ENCODE measurements at regions not wholly inside any gene's neighbourhood (a gene's known extent, or its start where the extent isn't known, plus 50 kb on each side); places are given as distances from the start of the nearest gene placed in this dataset.

GRCh38 chr5:145471831-145472612 is 363.1 kb downstream of the PRELID2 start:
- Histone ChIP-seq H3K9me2 (replicated peaks; ENCODE audit: insufficient read depth, low read length) (0 out of 2 replicates have a peak, but pooled peaks cover 2% of the 10 kb centered on the region), H2AFZ (ENCODE audit: low read length) (no peak overlapping the region), H3K36me3 (ENCODE audit: insufficient read depth, low read length) (no peaks in the 10 kb centered on the region), H3K9ac (ENCODE audit: low read length) (no peak overlapping the region), H3K4me1 (ENCODE audit: low read length) (no peaks in the 10 kb centered on the region), H4K20me1 (ENCODE audit: insufficient read depth, low read depth, low read length) (no peaks in the 10 kb centered on the region), H3K4me3 (ENCODE audit: low read length) (no peak overlapping the region), H3K9me3 (ENCODE audit: low read length) (no peaks in the 10 kb centered on the region), H3K4me2 (ENCODE audit: low read depth, low read length, poor library complexity, severe bottlenecking) (no peak overlapping the region), H3K27me3 (ENCODE audit: low read length) (no peaks in the 10 kb centered on the region), H3K27ac (ENCODE audit: low read length) (no peak overlapping the region), H3K79me2 (ENCODE audit: low read length) (no peaks in the 10 kb centered on the region)
- no peak for DNase-seq

GRCh38 chr5:145471026-145471425 is 364.1 kb downstream of the PRELID2 start:
- Histone ChIP-seq H3K9me3 (ENCODE audit: low read length) (no peaks in the 10 kb centered on the region), H3K27me3 (ENCODE audit: low read length) (no peaks in the 10 kb centered on the region), H4K20me1 (ENCODE audit: insufficient read depth, low read depth, low read length) (no peaks in the 10 kb centered on the region), H3K9ac (ENCODE audit: low read length) (no peak overlapping the region), H3K4me2 (ENCODE audit: low read depth, low read length, poor library complexity, severe bottlenecking) (no peak overlapping the region), H3K27ac (ENCODE audit: low read length) (no peak overlapping the region), H3K9me2 (replicated peaks; ENCODE audit: insufficient read depth, low read length) (no peaks in the 10 kb centered on the region), H3K4me3 (ENCODE audit: low read length) (no peak overlapping the region), H3K36me3 (ENCODE audit: insufficient read depth, low read length) (no peaks in the 10 kb centered on the region), H3K79me2 (ENCODE audit: low read length) (no peaks in the 10 kb centered on the region), H3K4me1 (ENCODE audit: low read length) (no peaks in the 10 kb centered on the region), H2AFZ (ENCODE audit: low read length) (no peak overlapping the region)
- no peak for DNase-seq

GRCh38 chr5:145470396-145470979 is 364.7 kb downstream of the PRELID2 start:
- H3K9me2 ChIP-seq (replicated peaks; ENCODE audit: insufficient read depth, low read length) = no peaks in the 10 kb centered on the region
- no peaks in the 10 kb centered on the region for H4K20me1 ChIP-seq (ENCODE audit: insufficient read depth, low read depth, low read length)
- no peaks in the 10 kb centered on the region for H3K36me3 ChIP-seq (ENCODE audit: insufficient read depth, low read length)
- DNase-seq = no peak
- no peaks in the 10 kb centered on the region for H3K4me1 ChIP-seq (ENCODE audit: low read length)
- no peak overlapping the region for H3K9ac ChIP-seq (ENCODE audit: low read length)
- H3K4me3 ChIP-seq (ENCODE audit: low read length) = no peak overlapping the region
- H3K9me3 ChIP-seq (ENCODE audit: low read length) = no peaks in the 10 kb centered on the region
- H2AFZ ChIP-seq (ENCODE audit: low read length) = no peak overlapping the region
- no peaks in the 10 kb centered on the region for H3K27me3 ChIP-seq (ENCODE audit: low read length)
- H3K27ac ChIP-seq (ENCODE audit: low read length) = no peak overlapping the region
- H3K4me2 ChIP-seq (ENCODE audit: low read depth, low read length, poor library complexity, severe bottlenecking) = no peak overlapping the region
- H3K79me2 ChIP-seq (ENCODE audit: low read length) = no peaks in the 10 kb centered on the region

- no peak overlapping the region for H3K4me2 ChIP-seq (ENCODE audit: low read depth, low read length, poor library complexity, severe bottlenecking)
- no peaks in the 10 kb centered on the region for H4K20me1 ChIP-seq (ENCODE audit: insufficient read depth, low read depth, low read length)
- no peaks in the 10 kb centered on the region for H3K79me2 ChIP-seq (ENCODE audit: low read length)
- no peaks in the 10 kb centered on the region for H3K4me1 ChIP-seq (ENCODE audit: low read length)
- H3K27me3 ChIP-seq (ENCODE audit: low read length) = no peaks in the 10 kb centered on the region
- H3K36me3 ChIP-seq (ENCODE audit: insufficient read depth, low read length) = no peaks in the 10 kb centered on the region
- no peak for DNase-seq
- H3K9ac ChIP-seq (ENCODE audit: low read length) = no peak overlapping the region
- no peak overlapping the region for H3K4me3 ChIP-seq (ENCODE audit: low read length)
- H3K9me2 ChIP-seq (replicated peaks; ENCODE audit: insufficient read depth, low read length) = no peaks in the 10 kb centered on the region
- H2AFZ ChIP-seq (ENCODE audit: low read length) = no peak overlapping the region
- no peak overlapping the region for H3K27ac ChIP-seq (ENCODE audit: low read length)
- no peaks in the 10 kb centered on the region for H3K9me3 ChIP-seq (ENCODE audit: low read length)
Observed at GRCh38 chr5:145467446-145467845, 367.7 kb downstream of the PRELID2 start.

GRCh38 chr5:145466533-145466932 is 368.6 kb downstream of the PRELID2 start:
- Histone ChIP-seq H3K4me1 (ENCODE audit: low read length) (no peaks in the 10 kb centered on the region), H3K4me3 (ENCODE audit: low read length) (no peak overlapping the region), H3K36me3 (ENCODE audit: insufficient read depth, low read length) (no peaks in the 10 kb centered on the region), H2AFZ (ENCODE audit: low read length) (no peak overlapping the region), H3K9ac (ENCODE audit: low read length) (no peak overlapping the region), H3K9me2 (replicated peaks; ENCODE audit: insufficient read depth, low read length) (no peaks in the 10 kb centered on the region), H3K4me2 (ENCODE audit: low read depth, low read length, poor library complexity, severe bottlenecking) (no peak overlapping the region), H3K79me2 (ENCODE audit: low read length) (no peaks in the 10 kb centered on the region), H3K27ac (ENCODE audit: low read length) (no peak overlapping the region), H3K9me3 (ENCODE audit: low read length) (no peaks in the 10 kb centered on the region), H4K20me1 (ENCODE audit: insufficient read depth, low read depth, low read length) (no peaks in the 10 kb centered on the region), H3K27me3 (ENCODE audit: low read length) (no peaks in the 10 kb centered on the region)
- no peak for DNase-seq

GRCh38 chr5:145465474-145466263 is 369.5 kb downstream of the PRELID2 start:
- Histone ChIP-seq H3K36me3 (ENCODE audit: insufficient read depth, low read length) (no peaks in the 10 kb centered on the region), H3K4me1 (ENCODE audit: low read length) (no peaks in the 10 kb centered on the region), H3K9me3 (ENCODE audit: low read length) (no peaks in the 10 kb centered on the region), H3K4me2 (ENCODE audit: low read depth, low read length, poor library complexity, severe bottlenecking) (no peak overlapping the region), H4K20me1 (ENCODE audit: insufficient read depth, low read depth, low read length) (no peaks in the 10 kb centered on the region), H3K9ac (ENCODE audit: low read length) (no peak overlapping the region), H2AFZ (ENCODE audit: low read length) (no peak overlapping the region), H3K4me3 (ENCODE audit: low read length) (no peak overlapping the region), H3K79me2 (ENCODE audit: low read length) (no peaks in the 10 kb centered on the region), H3K27me3 (ENCODE audit: low read length) (no peaks in the 10 kb centered on the region), H3K27ac (ENCODE audit: low read length) (no peak overlapping the region), H3K9me2 (replicated peaks; ENCODE audit: insufficient read depth, low read length) (no peaks in the 10 kb centered on the region)
- no peak for DNase-seq

GRCh38 chr5:145464171-145464570 is 371.0 kb downstream of the PRELID2 start:
- H3K27me3 ChIP-seq (ENCODE audit: low read length) = no peaks in the 10 kb centered on the region
- H3K27ac ChIP-seq (ENCODE audit: low read length) = no peak overlapping the region
- H3K4me1 ChIP-seq (ENCODE audit: low read length) = no peaks in the 10 kb centered on the region
- H3K9me2 ChIP-seq (replicated peaks; ENCODE audit: insufficient read depth, low read length) = no peaks in the 10 kb centered on the region
- H4K20me1 ChIP-seq (ENCODE audit: insufficient read depth, low read depth, low read length) = no peaks in the 10 kb centered on the region
- no peak overlapping the region for H3K9ac ChIP-seq (ENCODE audit: low read length)
- no peak overlapping the region for H3K4me3 ChIP-seq (ENCODE audit: low read length)
- no peaks in the 10 kb centered on the region for H3K9me3 ChIP-seq (ENCODE audit: low read length)
- no peaks in the 10 kb centered on the region for H3K36me3 ChIP-seq (ENCODE audit: insufficient read depth, low read length)
- DNase-seq = no peak
- H3K4me2 ChIP-seq (ENCODE audit: low read depth, low read length, poor library complexity, severe bottlenecking) = no peak overlapping the region
- no peak overlapping the region for H2AFZ ChIP-seq (ENCODE audit: low read length)
- H3K79me2 ChIP-seq (ENCODE audit: low read length) = no peaks in the 10 kb centered on the region

GRCh38 chr5:145463634-145464033 is 371.5 kb downstream of the PRELID2 start:
- H2AFZ ChIP-seq (ENCODE audit: low read length) = no peak overlapping the region
- no peak overlapping the region for H3K27ac ChIP-seq (ENCODE audit: low read length)

More at GRCh38 chr5:145463634-145464033, 371.5 kb downstream of the PRELID2 start:
- no peak overlapping the region for H3K4me3 ChIP-seq (ENCODE audit: low read length)
- no peaks in the 10 kb centered on the region for H3K27me3 ChIP-seq (ENCODE audit: low read length)
- no peaks in the 10 kb centered on the region for H3K79me2 ChIP-seq (ENCODE audit: low read length)
- no peaks in the 10 kb centered on the region for H4K20me1 ChIP-seq (ENCODE audit: insufficient read depth, low read depth, low read length)
- no peaks in the 10 kb centered on the region for H3K9me3 ChIP-seq (ENCODE audit: low read length)
- DNase-seq = no peak
- no peaks in the 10 kb centered on the region for H3K9me2 ChIP-seq (replicated peaks; ENCODE audit: insufficient read depth, low read length)
- no peak overlapping the region for H3K9ac ChIP-seq (ENCODE audit: low read length)
- H3K4me2 ChIP-seq (ENCODE audit: low read depth, low read length, poor library complexity, severe bottlenecking) = no peak overlapping the region
- H3K36me3 ChIP-seq (ENCODE audit: insufficient read depth, low read length) = no peaks in the 10 kb centered on the region
- H3K4me1 ChIP-seq (ENCODE audit: low read length) = no peaks in the 10 kb centered on the region
